ENCODE measurements at regions not wholly inside any gene's neighbourhood (a gene's known extent, or its start where the extent isn't known, plus 50 kb on each side); places are given as distances from the start of the nearest gene placed in this dataset.

DNA sequence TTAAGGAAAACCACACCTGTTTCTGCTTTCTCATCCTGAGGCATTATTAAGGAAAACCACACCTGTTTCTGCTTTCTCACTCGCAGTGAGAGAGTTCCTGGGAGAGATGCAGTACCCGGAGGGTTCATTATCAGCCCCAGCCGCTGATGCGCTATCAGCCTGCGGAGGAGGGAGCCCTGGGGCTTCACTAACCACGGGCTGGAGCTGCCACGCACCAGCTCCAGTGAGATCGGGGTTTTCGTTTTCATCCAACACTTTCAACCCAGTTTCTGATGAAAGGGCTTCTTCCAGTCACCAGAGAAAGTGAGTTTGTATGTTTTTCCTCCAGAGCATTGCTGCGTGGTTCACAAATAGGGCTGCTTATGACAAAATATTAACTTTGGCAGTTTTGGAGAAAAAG is 93.2 kb upstream of the PRKX start (continued):
- no peak for TF ChIP-seq ZNF462 (CRISPR knock-in tag; IDR thresholded peaks at IDR 0.05)

- Mint-ChIP-seq H3K27me3 (ENCODE audit: insufficient read depth, low read depth, poor library complexity) (peaks cover 5% of the 10 kb centered on the region), H3K27ac (no peak overlapping the region), H3K4me1 (peaks cover 20% of the 10 kb centered on the region), H3K4me3 (no peak overlapping the region), H3K9me3 (no peaks in the 10 kb centered on the region), H3K36me3 (ENCODE audit: low read depth) (no peaks in the 10 kb centered on the region)
- Histone ChIP-seq H3F3A (replicated peaks; ENCODE audit: low read depth) (no peaks in the 10 kb centered on the region), H3K4me2 (no peak overlapping the region), H3K36me3 (ENCODE audit: insufficient read depth) (no peaks in the 10 kb centered on the region), H3K79me2 (replicated peaks; ENCODE audit: insufficient read depth) (no peaks in the 10 kb centered on the region), H3K9me2 (ENCODE audit: insufficient read depth) (no peaks in the 10 kb centered on the region), H2AFZ (no peak overlapping the region), H3K4me3 (no peak overlapping the region), H3K4me1 (ENCODE audit: insufficient read depth) (no peaks in the 10 kb centered on the region), H3K27ac (ENCODE audit: low read depth) (no peak overlapping the region), H3K27me3 (ENCODE audit: insufficient read depth) (no peaks in the 10 kb centered on the region), H4K20me1 (replicated peaks; ENCODE audit: insufficient read depth) (no peaks in the 10 kb centered on the region)
- no peak for DNase-seq (ENCODE audit: low spot score)
- no peak for TF ChIP-seq JUNB (IDR thresholded peaks at IDR 0.05; ENCODE audit: unreplicated experiment)
- TF ChIP-seq STAT1 (IDR thresholded peaks at IDR 0.05; ENCODE audit: unreplicated experiment): no peak
- TF ChIP-seq POLR2AphosphoS5 (IDR thresholded peaks at IDR 0.05; ENCODE audit: low read depth): no peak
- no peak for TF ChIP-seq ZNF462 (CRISPR knock-in tag; IDR thresholded peaks at IDR 0.05)
- no peak for TF ChIP-seq NANOG (IDR thresholded peaks at IDR 0.05; ENCODE audit: borderline replicate concordance)
- TF ChIP-seq, protein P1, sequence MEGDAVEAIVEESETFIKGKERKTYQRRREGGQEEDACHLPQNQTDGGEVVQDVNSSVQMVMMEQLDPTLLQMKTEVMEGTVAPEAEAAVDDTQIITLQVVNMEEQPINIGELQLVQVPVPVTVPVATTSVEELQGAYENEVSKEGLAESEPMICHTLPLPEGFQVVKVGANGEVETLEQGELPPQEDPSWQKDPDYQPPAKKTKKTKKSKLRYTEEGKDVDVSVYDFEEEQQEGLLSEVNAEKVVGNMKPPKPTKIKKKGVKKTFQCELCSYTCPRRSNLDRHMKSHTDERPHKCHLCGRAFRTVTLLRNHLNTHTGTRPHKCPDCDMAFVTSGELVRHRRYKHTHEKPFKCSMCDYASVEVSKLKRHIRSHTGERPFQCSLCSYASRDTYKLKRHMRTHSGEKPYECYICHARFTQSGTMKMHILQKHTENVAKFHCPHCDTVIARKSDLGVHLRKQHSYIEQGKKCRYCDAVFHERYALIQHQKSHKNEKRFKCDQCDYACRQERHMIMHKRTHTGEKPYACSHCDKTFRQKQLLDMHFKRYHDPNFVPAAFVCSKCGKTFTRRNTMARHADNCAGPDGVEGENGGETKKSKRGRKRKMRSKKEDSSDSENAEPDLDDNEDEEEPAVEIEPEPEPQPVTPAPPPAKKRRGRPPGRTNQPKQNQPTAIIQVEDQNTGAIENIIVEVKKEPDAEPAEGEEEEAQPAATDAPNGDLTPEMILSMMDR (conservative IDR thresholded peaks at IDR 0.05; ENCODE audit: low read depth in 2 of 2): no peak
- no peak for TF ChIP-seq ETS1 (IDR thresholded peaks at IDR 0.05)
- no peak for ATAC-seq
Observed at GRCh38 chrX:3803713-3804112, 90.3 kb upstream of the PRKX start.
